HG03439 (cell line): ENCODE measurements at regions not wholly inside any gene's neighbourhood (a gene's known extent, or its start where the extent isn't known, plus 50 kb on each side); places are given as distances from the start of the nearest gene placed in this dataset.
A peak's percentile ranks its signal among the peaks of the same experiment; 100 is the strongest.
"Not testable (repeated sequence)": the region's sequence is repeated elsewhere in the genome, so short reads cannot be mapped to it uniquely, and the experiment has no call there.

ENCODE experiments used
- ATAC-seq: cut with Tn5 transposase; IDR thresholded peaks from one replicate; pipeline ENCODE4 v1.9.1; 2021; ENCODE audit warnings: mild to moderate bottlenecking, moderate library complexity; ENCODE audit not compliant: unreplicated experiment

DNA sequence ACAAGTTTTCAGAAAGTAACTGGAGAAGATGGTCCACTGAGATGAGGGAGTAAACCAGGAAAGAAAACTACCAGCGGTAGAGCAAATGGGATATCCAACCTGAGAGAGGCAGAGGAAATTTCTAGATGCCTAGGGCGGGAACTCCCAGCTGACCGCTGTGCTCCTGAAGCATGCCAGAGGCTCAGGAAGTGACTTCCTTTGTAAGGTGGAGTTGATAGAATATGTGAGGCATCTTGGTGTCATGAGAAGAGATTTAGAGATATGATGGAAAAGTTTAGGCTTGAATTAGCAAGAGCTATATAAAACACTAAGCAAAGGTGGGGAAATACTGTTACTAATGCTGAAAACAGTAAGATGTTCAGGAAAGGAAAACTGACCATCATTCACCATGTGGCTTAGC lies 124.1 kb downstream of the C9orf152 start:
- ATAC-seq = no peak

DNA sequence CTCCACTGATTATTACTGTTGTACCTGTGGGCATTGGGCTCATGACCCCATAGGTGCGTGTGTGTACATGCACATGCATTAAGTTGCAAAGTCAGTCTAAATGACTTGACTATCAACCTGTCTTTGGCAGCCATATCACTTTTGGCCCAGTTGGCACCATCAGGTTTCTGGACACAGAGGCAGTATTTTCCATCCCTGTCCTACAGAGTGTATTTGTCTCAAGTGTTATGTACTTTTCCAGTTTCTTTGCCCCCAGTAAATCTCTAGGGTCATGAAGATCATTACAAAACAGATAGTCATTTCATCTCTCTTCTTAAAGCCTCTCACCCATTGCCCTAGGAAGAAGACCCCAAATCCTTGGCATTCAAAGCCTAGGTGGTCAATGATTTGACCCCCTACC lies 121.4 kb downstream of the C9orf152 start:
- ATAC-seq = no peak

GRCh38 chr9:110087605-110088004 lies 120.4 kb downstream of the C9orf152 start:
- ATAC-seq = no peak

DNA sequence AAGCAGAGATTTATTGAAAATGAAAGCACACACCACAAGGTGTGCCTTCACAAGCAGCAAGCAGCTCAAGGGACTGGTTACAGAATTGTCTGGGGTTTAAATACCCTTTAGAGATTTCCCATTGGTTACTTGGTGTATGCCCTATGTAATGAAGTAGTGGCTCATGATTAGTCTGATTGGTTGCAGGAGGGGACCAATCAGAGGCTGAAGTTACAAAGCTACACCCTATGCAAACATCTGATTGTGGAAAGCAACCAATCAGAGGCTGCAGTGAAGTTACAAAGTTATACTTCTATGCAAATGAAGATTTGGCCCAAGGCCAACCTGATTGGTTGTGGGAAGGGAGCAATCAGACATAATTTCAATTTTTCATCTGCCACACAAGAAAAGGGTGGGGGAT lies 119.9 kb downstream of the C9orf152 start:
- ATAC-seq = no peak

DNA sequence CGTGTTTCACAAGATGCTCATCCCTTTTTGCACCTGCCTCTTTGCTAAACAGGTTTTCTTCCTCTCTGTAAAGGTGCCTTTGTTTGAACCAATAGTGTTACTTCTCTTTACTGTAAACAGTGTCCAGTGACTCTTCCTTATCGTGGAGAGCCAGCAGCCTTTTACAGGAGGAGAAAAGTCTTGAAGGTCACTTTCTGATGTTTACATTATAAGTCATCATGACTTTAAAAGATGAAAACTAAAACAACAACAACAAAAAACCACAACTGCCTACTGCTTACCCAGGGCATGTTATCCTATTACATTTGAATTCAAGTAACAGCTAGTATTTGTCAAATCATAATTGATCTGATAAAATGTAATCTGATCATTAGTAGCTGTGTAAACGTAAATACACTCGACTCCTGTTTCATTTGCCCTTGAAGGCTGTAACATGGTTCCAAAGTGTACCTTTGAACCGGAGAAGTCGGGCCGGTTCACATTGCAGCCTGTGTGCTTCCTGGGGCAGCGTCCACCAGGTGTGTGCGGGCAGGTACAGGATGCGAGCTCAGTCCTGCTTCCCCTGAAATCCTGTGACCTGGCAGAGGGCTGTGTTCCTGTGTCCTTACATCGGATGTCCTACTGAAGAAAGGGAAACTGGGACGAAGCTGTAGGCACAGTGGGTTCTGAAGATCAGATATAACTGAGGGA lies 118.1 kb downstream of the C9orf152 start:
- ATAC-seq = no peak

GRCh38 chr9:110092792-110093191 lies 115.2 kb downstream of the C9orf152 start:
- ATAC-seq = no peak

- no peak for ATAC-seq
These were observed 114.5 kb downstream of the C9orf152 start for GRCh38 chr9:110093417-110093816.

- ATAC-seq = no peak
These were observed 114.1 kb downstream of the C9orf152 start for GRCh38 chr9:110093871-110094270.

- ATAC-seq = no peak
These were observed 112.8 kb downstream of the C9orf152 start for GRCh38 chr9:110095161-110095595.

DNA sequence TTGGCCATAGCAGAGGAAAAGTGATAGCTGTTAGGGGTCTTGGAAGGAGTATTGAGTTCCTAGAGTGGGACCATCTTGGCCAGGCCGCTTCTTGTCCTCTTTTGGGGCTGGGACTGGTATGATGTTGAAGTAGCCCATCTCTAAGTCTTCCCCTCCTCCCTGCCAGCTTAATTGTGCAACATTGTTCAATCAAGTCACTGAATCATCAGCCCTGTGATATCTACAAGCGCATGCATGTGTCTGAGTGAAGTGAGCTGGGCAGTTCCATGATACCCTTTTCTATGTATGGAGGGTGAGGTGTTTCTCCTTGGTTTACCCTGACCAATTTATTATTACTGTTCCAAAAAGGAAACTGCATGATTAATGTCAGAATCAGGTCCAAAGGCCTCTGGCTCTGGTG lies 112.2 kb downstream of the C9orf152 start:
- no peak for ATAC-seq

GRCh38 chr9:110096674-110097073 lies 111.3 kb downstream of the C9orf152 start:
- not testable (repeated sequence) for ATAC-seq

- ATAC-seq = no peak
These were observed 108.5 kb downstream of the C9orf152 start for GRCh38 chr9:110099236-110100095.

GRCh38 chr9:110101531-110102161 lies 106.3 kb downstream of the C9orf152 start:
- peak; percentile 91 for ATAC-seq

DNA sequence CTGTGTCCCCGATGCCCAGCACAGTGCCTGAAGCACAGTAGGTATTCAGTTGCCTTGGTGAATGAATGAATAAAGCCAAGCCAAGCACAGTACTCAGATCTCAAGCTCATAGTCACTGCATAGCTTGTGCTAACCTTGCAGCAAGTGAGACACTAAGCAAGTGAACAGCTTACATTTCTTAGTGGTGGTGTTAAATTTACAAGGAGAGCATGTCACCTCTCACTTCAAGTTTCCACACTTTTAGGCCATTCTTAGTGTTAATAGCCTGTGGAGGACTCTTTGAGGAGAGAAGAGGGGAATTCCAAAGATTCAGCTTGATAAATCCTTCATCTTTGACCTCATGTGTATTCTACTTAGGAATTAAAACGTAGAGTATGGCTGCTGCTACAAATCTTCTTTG lies 104.7 kb downstream of the C9orf152 start:
- no peak for ATAC-seq

DNA sequence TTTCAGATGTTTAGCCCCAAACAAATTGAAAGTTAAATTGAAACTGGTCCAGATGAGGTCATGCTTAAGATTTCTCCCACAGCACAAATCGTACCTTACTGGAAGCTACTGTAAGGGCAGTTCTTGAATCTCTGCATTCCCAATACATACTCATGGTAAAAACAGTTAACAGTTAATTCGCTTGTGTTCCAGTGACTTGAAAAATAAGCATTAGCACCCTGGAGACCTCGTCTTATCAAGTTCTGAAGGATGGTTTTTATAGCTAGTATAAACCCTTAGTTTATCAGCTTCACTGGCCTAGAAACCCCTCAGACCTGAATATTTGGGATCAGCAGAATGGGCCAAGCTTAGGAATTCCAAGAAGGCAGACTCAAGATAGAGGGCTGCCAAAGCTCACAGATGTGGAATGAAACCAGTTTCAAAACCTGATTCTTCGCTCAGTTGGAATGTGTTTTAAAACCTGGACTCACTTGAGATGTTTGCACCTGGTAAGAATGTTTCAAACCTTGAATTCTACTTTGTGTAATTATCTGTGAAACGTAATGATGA lies 103.6 kb downstream of the C9orf152 start:
- no peak for ATAC-seq

GRCh38 chr9:110105107-110105506 lies 102.9 kb downstream of the C9orf152 start:
- ATAC-seq = no peak

DNA sequence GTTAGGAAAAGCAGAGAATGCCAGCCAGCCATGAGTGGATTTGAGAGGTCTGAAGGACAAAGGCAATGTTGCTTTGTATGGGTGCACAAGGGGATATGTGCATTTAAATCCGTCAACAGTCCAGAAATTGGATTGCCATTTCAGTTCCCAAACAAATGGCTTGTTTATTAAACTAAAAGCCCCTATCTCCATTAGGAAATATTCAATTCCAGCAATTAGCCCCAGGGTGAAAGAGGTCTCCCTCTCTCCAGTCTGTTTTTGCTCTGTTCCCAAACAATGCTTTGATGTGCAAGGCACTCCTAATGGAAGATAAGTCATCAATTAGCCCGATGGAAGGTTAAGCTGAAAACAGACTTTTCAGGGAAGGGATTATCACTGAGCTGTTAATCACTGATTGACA lies 101.3 kb downstream of the C9orf152 start:
- ATAC-seq = no peak

GRCh38 chr9:110109333-110110092 lies 98.4 kb downstream of the C9orf152 start:
- no peak for ATAC-seq

- ATAC-seq = peak; percentile 61
These were observed 97.8 kb downstream of the C9orf152 start for GRCh38 chr9:110110154-110110553.

GRCh38 chr9:110111868-110112267 lies 96.1 kb downstream of the C9orf152 start:
- ATAC-seq = no peak

DNA sequence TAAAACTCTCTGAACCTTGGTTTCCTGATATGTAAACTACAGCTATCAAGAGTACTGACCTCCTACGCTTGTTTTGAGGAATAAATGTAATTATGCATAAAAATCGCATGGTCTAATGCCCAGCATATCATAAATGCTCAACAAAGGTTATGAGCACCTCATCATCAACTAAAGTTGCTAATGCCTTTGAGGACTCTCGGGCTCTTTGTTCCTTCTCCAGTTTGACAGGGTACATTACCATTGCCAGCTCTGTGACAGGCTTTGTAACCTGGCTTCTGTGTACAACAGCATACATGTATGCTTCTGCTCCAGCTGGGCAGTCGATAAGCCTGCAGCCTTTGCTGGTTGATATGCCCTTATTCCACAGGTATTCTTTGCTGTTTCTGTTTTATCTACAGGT lies 95.2 kb downstream of the C9orf152 start:
- no peak for ATAC-seq
